ENCODE measurements at regions not wholly inside any gene's neighbourhood (a gene's known extent, or its start where the extent isn't known, plus 50 kb on each side); places are given as distances from the start of the nearest gene placed in this dataset.

DNA sequence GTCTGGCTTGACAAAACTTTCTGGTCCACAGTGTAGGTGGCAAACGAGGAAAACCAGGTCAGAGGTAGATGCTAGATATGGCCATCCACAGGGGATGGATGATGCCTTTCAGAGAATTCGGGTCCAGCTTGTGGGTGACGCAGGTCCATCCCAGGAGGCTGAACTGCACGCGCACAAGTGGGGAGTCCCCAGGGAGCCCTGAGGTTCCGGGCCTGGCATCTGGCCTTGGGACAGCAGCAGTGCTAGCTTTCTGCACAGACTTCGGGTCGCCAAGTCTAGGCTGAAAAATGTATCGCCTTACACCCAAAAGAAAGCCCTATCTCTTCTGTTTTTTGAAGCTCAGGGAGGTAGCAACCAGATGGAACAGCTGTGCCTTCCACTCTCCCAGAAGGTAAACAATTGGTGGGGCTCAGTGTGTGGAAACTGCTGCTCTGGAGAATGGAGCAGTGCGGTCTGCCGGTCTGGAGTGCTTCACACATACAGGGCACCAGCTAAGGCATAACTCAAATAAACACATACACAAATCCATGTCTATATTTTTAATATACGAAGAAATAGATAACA, 119.3 kb upstream of the ACBD5 start:
- Histone ChIP-seq H3K79me2 (ENCODE audit: control insufficient read depth, insufficient read depth, low read length) (no peaks in the 10 kb centered on the region), H3K9ac (ENCODE audit: control insufficient read depth, insufficient read depth, low read length) (no peak overlapping the region), H3K4me3 (no peak overlapping the region), H2AFZ (ENCODE audit: control insufficient read depth, low read depth, low read length) (no peak overlapping the region; the same call in 1 of the 2 replicates), H3K36me3 (ENCODE audit: control insufficient read depth in 2 of 2, insufficient read depth in 2 of 2, low read length in 1 of 2) (no peaks in the 10 kb centered on the region), H3K27me3 (replicated peaks in 1 of 2; ENCODE audit: control insufficient read depth in 2 of 2, insufficient read depth in 2 of 2, low read length in 1 of 2) (no peaks in the 10 kb centered on the region), H3K4me2 (ENCODE audit: control insufficient read depth, insufficient read depth) (no peak overlapping the region), H3K4me1 (ENCODE audit: control insufficient read depth, insufficient read depth, low read length) (no peaks in the 10 kb centered on the region), H3K9me3 (replicated peaks; ENCODE audit: control insufficient read depth, insufficient read depth, low read length) (no peaks in the 10 kb centered on the region), H4K20me1 (ENCODE audit: control insufficient read depth, insufficient read depth) (no peaks in the 10 kb centered on the region), H3K27ac (ENCODE audit: control insufficient read depth, insufficient read depth) (no peak overlapping the region)
- in situ Hi-C loops (cut with MboI) (loop anchor here (5.0 kb wide), 2 partner anchors 138 to 468 kb away; no protein-coding TSS in a partner anchor), intact Hi-C loops (cut with micrococcal nuclease; ENCODE audit: unreplicated experiment) (loop anchor here (1.0 to 5.0 kb wide), 4 partner anchors 108 to 203 kb away; partner anchors contain the start of gene ACBD5)
- 56% methylated on average over 12 of the region's 12 CpGs for WGBS (ENCODE audit: insufficient coverage, insufficient replicate concordance, low lambda C conversion rate, missing lambda C conversion rate)
- BruUV-seq (replicated peaks): no TSS peak
- no peak for ATAC-seq
- CTCF ChIA-PET: interaction anchor here (0.7 to 7.3 kb wide), 21 partner anchors 7 to 1026 kb away, joined by 3 to 82 read pairs (median 4); partner anchors contain the start of genes RAB18 and YME1L1
- no peak for FAIRE-seq
- SMC1A ChIA-PET (ENCODE audit: uncharacterized antibody, unreplicated experiment): interaction anchor here (0.7 to 2.1 kb wide), 13 partner anchors 8 to 718 kb away, joined by 3 to 14 read pairs (median 3); no protein-coding TSS in a partner anchor
- RAD21 ChIA-PET (ENCODE audit: unreplicated experiment): interaction anchor here (0.5 to 2.2 kb wide), 7 partner anchors 10 to 992 kb away, joined by 3 to 14 read pairs (median 3); partner anchors contain the start of gene YME1L1
- POLR2A ChIA-PET: interaction anchor here (0.7 kb wide), 1 partner anchor 136 kb away, joined by 6 read pairs; no protein-coding TSS in a partner anchor
- no peak for DNase-seq (ENCODE audit: low read depth, low spot score)
- TF ChIP-seq PRDM15 (CRISPR knock-in tag; IDR thresholded peaks at IDR 0.05): no peak
- TF ChIP-seq TCF12 (IDR thresholded peaks at IDR 0.05; ENCODE audit: low read depth, low read length): no peak
- TF ChIP-seq JUNB (IDR thresholded peaks at IDR 0.05): no peak
- TF ChIP-seq EGR1 (IDR thresholded peaks at IDR 0.05; ENCODE audit: borderline replicate concordance in 1 of 2, low read depth in 2 of 2, low read length in 2 of 2): no peak
- no peak for TF ChIP-seq MTA3 (IDR thresholded peaks at IDR 0.05; ENCODE audit: borderline replicate concordance, low read length)
- TF ChIP-seq MEF2A (IDR thresholded peaks at IDR 0.05; ENCODE audit: insufficient read depth, low read depth, low read length): no peak
- no peak for TF ChIP-seq MXI1 (IDR thresholded peaks at IDR 0.05; ENCODE audit: low read depth, low read length)
- TF ChIP-seq NBN (IDR thresholded peaks at IDR 0.05): no peak
- TF ChIP-seq, protein P1, sequence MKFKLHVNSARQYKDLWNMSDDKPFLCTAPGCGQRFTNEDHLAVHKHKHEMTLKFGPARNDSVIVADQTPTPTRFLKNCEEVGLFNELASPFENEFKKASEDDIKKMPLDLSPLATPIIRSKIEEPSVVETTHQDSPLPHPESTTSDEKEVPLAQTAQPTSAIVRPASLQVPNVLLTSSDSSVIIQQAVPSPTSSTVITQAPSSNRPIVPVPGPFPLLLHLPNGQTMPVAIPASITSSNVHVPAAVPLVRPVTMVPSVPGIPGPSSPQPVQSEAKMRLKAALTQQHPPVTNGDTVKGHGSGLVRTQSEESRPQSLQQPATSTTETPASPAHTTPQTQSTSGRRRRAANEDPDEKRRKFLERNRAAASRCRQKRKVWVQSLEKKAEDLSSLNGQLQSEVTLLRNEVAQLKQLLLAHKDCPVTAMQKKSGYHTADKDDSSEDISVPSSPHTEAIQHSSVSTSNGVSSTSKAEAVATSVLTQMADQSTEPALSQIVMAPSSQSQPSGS (IDR thresholded peaks at IDR 0.05; ENCODE audit: low read length): no peak
- TF ChIP-seq FOXM1 (IDR thresholded peaks at IDR 0.05; ENCODE audit: low read depth, low read length): no peak
- no peak for TF ChIP-seq ELK1 (IDR thresholded peaks at IDR 0.05; ENCODE audit: low read depth, low read length)
- TF ChIP-seq USF2 (IDR thresholded peaks at IDR 0.05; ENCODE audit: borderline replicate concordance, low read depth, low read length): no peak
